ENCODE measurements at regions not wholly inside any gene's neighbourhood (a gene's known extent, or its start where the extent isn't known, plus 50 kb on each side); places are given as distances from the start of the nearest gene placed in this dataset.

DNA sequence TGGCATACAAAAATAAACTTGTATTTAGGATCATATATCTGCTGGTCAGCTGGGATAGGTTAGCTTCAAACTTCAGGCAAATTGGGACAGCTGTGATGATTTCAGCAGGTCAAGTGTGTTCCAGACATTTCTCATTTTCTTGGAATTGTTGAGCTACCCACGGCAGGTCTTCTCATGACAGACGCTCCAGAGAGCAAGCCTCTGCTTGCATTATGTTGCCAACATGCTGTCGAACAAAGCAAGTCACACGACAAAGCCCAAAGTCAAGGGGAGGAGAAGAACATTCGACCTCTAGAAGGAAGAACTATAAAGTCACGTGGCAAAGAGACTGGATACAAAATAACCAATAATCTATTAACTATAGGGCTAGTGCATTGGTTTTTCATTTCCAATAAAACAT lies 103.5 kb downstream of the RAB18 start:
- no peak for DNase-seq (ENCODE audit: low spot score)
- POLR2A ChIA-PET (ENCODE audit: low non-redundant PET) = no interaction called here
- no peak overlapping the region for H3K27ac ChIP-seq
- TF ChIP-seq, protein P1, sequence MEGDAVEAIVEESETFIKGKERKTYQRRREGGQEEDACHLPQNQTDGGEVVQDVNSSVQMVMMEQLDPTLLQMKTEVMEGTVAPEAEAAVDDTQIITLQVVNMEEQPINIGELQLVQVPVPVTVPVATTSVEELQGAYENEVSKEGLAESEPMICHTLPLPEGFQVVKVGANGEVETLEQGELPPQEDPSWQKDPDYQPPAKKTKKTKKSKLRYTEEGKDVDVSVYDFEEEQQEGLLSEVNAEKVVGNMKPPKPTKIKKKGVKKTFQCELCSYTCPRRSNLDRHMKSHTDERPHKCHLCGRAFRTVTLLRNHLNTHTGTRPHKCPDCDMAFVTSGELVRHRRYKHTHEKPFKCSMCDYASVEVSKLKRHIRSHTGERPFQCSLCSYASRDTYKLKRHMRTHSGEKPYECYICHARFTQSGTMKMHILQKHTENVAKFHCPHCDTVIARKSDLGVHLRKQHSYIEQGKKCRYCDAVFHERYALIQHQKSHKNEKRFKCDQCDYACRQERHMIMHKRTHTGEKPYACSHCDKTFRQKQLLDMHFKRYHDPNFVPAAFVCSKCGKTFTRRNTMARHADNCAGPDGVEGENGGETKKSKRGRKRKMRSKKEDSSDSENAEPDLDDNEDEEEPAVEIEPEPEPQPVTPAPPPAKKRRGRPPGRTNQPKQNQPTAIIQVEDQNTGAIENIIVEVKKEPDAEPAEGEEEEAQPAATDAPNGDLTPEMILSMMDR (conservative IDR thresholded peaks at IDR 0.05; ENCODE audit: low read depth) = no peak
- CTCF ChIA-PET = interaction anchor here (0.7 kb wide), 2 partner anchors 104 to 1730 kb away, joined by 3 to 4 read pairs; no protein-coding TSS in a partner anchor

DNA sequence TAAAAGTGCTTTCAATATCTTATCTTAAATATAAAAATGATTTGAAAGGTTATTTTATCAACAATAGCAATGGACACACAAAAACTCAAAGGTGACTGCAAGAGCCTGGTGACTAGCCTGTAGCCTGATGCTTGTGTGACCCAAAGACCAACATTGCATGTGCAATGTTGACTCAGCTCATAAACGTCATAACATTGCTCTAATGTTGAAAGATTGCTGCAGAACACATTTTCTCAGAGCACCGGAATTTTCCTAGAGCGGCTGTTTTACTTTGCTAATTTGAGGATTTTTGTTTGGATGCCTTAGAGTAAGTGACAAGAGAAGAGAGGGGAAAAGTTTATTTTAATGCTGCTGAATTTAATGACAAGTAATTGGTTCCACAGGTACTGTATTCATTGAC lies 107.1 kb downstream of the RAB18 start:
- DNase-seq (ENCODE audit: low spot score) = no peak
- TF ChIP-seq, protein P1 (conservative IDR thresholded peaks at IDR 0.05; ENCODE audit: low read depth) = no peak
- ChIA-PET POLR2A (ENCODE audit: low non-redundant PET) (no interaction called here), CTCF (interaction anchor here (0.6 kb wide), 1 partner anchor 1138 kb away, joined by 7 read pairs; no protein-coding TSS in a partner anchor)
- H3K27ac ChIP-seq = no peak overlapping the region

DNA sequence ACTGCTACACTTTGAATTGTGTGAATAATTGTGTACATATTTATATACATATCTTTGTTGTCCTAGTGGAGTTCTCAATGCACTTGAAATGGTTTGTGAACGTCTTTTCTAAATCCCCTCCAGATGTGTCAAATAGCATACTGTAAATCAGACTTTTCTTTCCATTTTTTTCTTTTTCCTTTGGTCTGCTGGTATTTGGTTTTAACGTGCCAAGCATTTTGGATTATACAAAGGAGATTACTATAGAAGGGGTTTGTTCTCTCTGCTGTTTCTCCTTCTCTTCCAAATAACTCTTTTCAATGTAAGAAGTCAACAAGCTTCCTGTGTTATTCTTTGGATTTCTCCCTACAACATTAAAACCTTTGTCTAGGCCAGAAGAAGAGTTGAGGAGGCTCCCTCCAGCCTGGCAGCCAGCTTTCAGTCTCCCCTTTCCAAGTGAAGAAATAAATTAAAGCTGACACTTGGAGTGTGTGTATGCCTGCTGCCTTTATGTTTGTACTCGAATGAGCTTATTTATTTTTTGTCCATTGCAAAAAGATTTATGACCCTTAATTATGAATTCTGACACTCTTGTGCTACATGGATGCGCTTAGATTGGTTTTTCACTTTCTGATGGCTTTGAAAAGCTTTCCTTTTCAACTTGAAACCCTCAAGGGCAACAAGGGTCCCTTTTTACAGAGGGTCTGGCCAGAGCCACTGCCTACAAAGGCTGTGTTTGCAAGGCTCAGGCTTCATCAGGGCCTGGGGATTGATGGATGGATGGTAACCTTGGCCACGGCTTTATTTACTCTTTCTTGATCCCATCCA lies 107.8 kb downstream of the RAB18 start:
- no peak overlapping the region for H3K27ac ChIP-seq
- CTCF ChIA-PET = interaction anchor here (0.6 kb wide), 1 partner anchor 1138 kb away, joined by 7 read pairs; no protein-coding TSS in a partner anchor
- POLR2A ChIA-PET (ENCODE audit: low non-redundant PET) = no interaction called here
- TF ChIP-seq, protein P1 (conservative IDR thresholded peaks at IDR 0.05; ENCODE audit: low read depth) = no peak
- no peak for DNase-seq (ENCODE audit: low spot score)

DNA sequence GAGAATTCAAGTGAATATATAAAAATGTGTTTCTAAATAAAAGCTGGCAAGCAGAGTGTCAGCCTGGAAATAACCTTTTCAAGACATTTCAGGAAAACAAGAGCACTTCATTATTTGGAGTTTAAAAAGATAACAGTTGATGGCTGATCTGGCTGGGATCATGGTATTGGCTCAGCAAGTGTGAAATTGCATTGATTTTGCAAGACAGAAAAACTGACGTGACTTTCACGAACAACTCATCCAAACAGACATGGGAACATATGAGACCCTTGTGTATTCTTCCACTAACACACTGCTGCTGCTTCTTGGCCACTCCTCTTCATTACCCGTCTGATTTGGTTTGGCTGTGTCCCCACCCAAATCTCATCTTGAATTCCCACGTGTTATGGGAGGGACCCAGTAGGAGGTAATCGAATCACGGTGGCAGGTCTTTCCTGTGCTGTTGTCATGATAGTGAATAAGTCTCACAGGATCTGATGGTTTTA lies 108.5 kb downstream of the RAB18 start:
- DNase-seq (ENCODE audit: low spot score) = no peak
- ChIA-PET CTCF (no interaction called here), POLR2A (ENCODE audit: low non-redundant PET) (no interaction called here)
- H3K27ac ChIP-seq = no peak overlapping the region
- TF ChIP-seq, protein P1 (conservative IDR thresholded peaks at IDR 0.05; ENCODE audit: low read depth) = no peak

DNA sequence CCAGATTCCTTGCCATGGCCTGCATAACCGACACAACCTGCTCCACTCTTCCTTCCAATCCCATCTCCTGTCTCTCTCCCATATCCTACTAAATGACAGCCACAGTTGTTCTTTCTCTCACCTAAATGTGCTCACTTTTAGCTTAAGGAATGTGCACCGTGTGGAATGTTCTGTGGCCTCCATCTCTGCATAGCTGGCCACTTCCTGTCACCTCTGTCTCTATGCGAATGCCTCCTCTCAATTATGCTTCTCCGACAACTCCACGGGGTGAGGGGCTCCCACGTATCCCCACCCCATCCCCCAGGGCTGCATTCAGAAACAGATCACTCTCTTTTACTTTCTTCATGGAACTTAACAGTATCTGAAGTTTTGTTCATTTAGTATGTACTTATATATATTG lies 110.7 kb downstream of the RAB18 start:
- CTCF ChIA-PET = no interaction called here
- DNase-seq (ENCODE audit: low spot score) = no peak
- POLR2A ChIA-PET (ENCODE audit: low non-redundant PET) = no interaction called here
- H3K27ac ChIP-seq = no peak overlapping the region
- TF ChIP-seq, protein P1 (conservative IDR thresholded peaks at IDR 0.05; ENCODE audit: low read depth) = no peak

DNA sequence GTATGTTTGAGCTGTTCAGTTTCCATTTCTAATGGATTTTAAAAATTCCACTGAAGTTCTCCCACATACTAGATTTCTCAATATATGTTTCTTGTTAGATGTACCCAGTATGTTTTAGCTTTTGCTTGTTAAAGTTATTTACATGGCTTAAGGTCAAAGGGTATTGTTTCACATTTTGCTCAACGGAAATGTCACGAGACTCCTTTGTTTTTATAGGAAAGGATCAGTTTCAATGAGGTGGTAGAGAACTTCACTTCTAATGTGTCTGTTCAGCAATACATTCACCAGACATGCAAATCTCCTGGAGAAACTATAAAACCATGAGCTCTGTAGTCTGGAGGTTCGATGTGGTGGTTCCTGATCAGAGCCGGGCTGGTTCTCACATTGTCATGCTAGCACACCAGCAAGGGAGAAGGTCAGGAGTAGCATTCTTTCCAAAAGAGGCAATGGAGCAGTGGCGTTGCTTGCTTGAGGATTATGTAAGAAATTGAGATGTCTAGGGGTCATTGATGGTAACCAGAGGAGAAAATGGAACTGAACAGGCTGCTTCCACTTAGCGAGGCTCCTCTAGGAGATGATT lies 114.0 kb downstream of the RAB18 start:
- POLR2A ChIA-PET (ENCODE audit: low non-redundant PET) = no interaction called here
- no peak for DNase-seq (ENCODE audit: low spot score)
- TF ChIP-seq, protein P1 (conservative IDR thresholded peaks at IDR 0.05; ENCODE audit: low read depth) = no peak
- no peak overlapping the region for H3K27ac ChIP-seq
- CTCF ChIA-PET = interaction anchor here (1.3 kb wide), 1 partner anchor 19 kb away, joined by 3 read pairs; no protein-coding TSS in a partner anchor
